ENCODE measurements at regions not wholly inside any gene's neighbourhood (a gene's known extent, or its start where the extent isn't known, plus 50 kb on each side); places are given as distances from the start of the nearest gene placed in this dataset.

- FAIRE-seq = no peak
- no TSS peak for BruUV-seq (replicated peaks)
- SMC1A ChIA-PET (ENCODE audit: uncharacterized antibody, unreplicated experiment) = interaction anchor here (0.9 to 5.8 kb wide), 9 partner anchors 12 to 122 kb away, joined by 3 to 76 read pairs (median 24); no protein-coding TSS in a partner anchor
Observed at GRCh38 chr6:53412751-53413150, 64.0 kb upstream of the ELOVL5 start.

More at GRCh38 chr6:53412751-53413150, 64.0 kb upstream of the ELOVL5 start:
- ChIA-PET RAD21 (ENCODE audit: unreplicated experiment) (interaction anchor here (3.0 to 6.9 kb wide), 3 partner anchors 14 to 241 kb away, joined by 18 to 52 read pairs (median 47); no protein-coding TSS in a partner anchor), POLR2A (no interaction called here), CTCF (interaction anchor here (1.2 to 7.2 kb wide), 6 partner anchors 12 to 239 kb away, joined by 3 to 105 read pairs (median 28); no protein-coding TSS in a partner anchor)
- H3K4me2 ChIP-seq (ENCODE audit: control insufficient read depth, insufficient read depth) = no peak overlapping the region
- H3K79me2 ChIP-seq (ENCODE audit: control insufficient read depth, insufficient read depth, low read length) = no peaks in the 10 kb centered on the region
- no peak overlapping the region for H2AFZ ChIP-seq (ENCODE audit: control insufficient read depth, low read depth, low read length)
- no peak overlapping the region for H3K9ac ChIP-seq (ENCODE audit: control insufficient read depth, insufficient read depth, low read length)
- H3K4me3 ChIP-seq = no peak overlapping the region
- TF ChIP-seq ZNF217 (IDR thresholded peaks at IDR 0.05) (no peak), CREB1 (IDR thresholded peaks at IDR 0.05; ENCODE audit: low read depth) (no peak), HCFC1 (IDR thresholded peaks at IDR 0.05; ENCODE audit: low read length) (no peak), SMAD5 (IDR thresholded peaks at IDR 0.05; ENCODE audit: low read depth) (no peak), ZNF274 (IDR thresholded peaks at IDR 0.05; ENCODE audit: insufficient read depth, insufficient read length) (no peak), E2F4 (IDR thresholded peaks at IDR 0.05; ENCODE audit: low read depth, low read length) (no peak), USF2 (IDR thresholded peaks at IDR 0.05; ENCODE audit: borderline replicate concordance, low read depth, low read length) (no peak), ELK1 (IDR thresholded peaks at IDR 0.05; ENCODE audit: low read depth, low read length) (no peak), RAD21 (IDR thresholded peaks at IDR 0.05; ENCODE audit: insufficient read depth, low read depth, low read length) (no peak), SUZ12 (IDR thresholded peaks at IDR 0.05; ENCODE audit: unreplicated experiment) (no peak), E2F8 (IDR thresholded peaks at IDR 0.05; ENCODE audit: low read depth, partially characterized antibody) (no peak), SIN3A (IDR thresholded peaks at IDR 0.05; ENCODE audit: low read depth, low read length) (no peak), KAT2A (conservative IDR thresholded peaks at IDR 0.05; ENCODE audit: control insufficient read depth, low read depth, low read length) (no peak), SMC3 (IDR thresholded peaks at IDR 0.05; ENCODE audit: borderline replicate concordance, low read length) (no peak), CBFB (IDR thresholded peaks at IDR 0.05; ENCODE audit: low read depth) (no peak), USF1 (IDR thresholded peaks at IDR 0.05; ENCODE audit: borderline replicate concordance, extremely low read length, insufficient read depth, low read depth, low read length) (no peak)
- in situ Hi-C loops (cut with MboI) = loop anchor here (5.0 kb wide), 1 partner anchor 240 kb away; no protein-coding TSS in a partner anchor
- no peak for DNase-seq (ENCODE audit: low read depth, low spot score)
- H3K27ac ChIP-seq (ENCODE audit: control insufficient read depth, insufficient read depth) = no peak overlapping the region
- H3K36me3 ChIP-seq (ENCODE audit: control insufficient read depth in 2 of 2, insufficient read depth in 2 of 2, low read length in 1 of 2) = no peaks in the 10 kb centered on the region
- H3K27me3 ChIP-seq (replicated peaks in 1 of 2; ENCODE audit: control insufficient read depth in 2 of 2, insufficient read depth in 2 of 2, low read length in 1 of 2) = no peaks in the 10 kb centered on the region
- 22% methylated on average over 1 of the region's 1 CpG for WGBS (ENCODE audit: insufficient coverage, insufficient replicate concordance, low lambda C conversion rate, missing lambda C conversion rate)
- peaks cover 4% of the 10 kb centered on the region; the same call in 1 of the 2 replicates for H3K4me1 ChIP-seq (ENCODE audit: control insufficient read depth, insufficient read depth, low read length)
- H3K9me3 ChIP-seq (replicated peaks; ENCODE audit: control insufficient read depth, insufficient read depth, low read length) = no peaks in the 10 kb centered on the region
- ATAC-seq = no peak
- intact Hi-C loops (cut with micrococcal nuclease; ENCODE audit: unreplicated experiment) = loop anchor here (5.0 kb wide), 1 partner anchor 130 kb away; no protein-coding TSS in a partner anchor
- H4K20me1 ChIP-seq (ENCODE audit: control insufficient read depth, insufficient read depth) = no peaks in the 10 kb centered on the region

All from GM12878 (cell line).